HCT116 (cell line): ENCODE measurements at regions not wholly inside any gene's neighbourhood (a gene's known extent, or its start where the extent isn't known, plus 50 kb on each side); places are given as distances from the start of the nearest gene placed in this dataset.

Source experiments
- ATAC-seq: fragments of 200-7000 bp; cut with Tn5 transposase; 2 replicates; pipeline ENCODE4 v1.9.1; 2020; ENCODE audit warnings: mild to moderate bottlenecking, moderate library complexity
- BruUV-seq: library from RNA; stranded (reverse); fragments of 400-500 nt; replicated peaks from 2 replicates; lab custom pipeline; 2021; lab: Mats Ljungman, UMichigan
- CTCF ChIA-PET: fragments of 300-600 bp; sonication (Branson Sonifier 250); formaldehyde crosslinking; loops from one replicate; lab custom pipeline; 2021; ENCODE audit warnings: antibody characterized with exemption; lab: Charles Lee
- POLR2A ChIA-PET: fragments of 300-600, 350-600 bp; sonication (Branson Sonifier 250); formaldehyde crosslinking; loops from one replicate; lab custom pipeline; 2021; ENCODE audit warnings: antibody characterized with exemption; lab: Charles Lee
- RAD21 ChIA-PET, 2 experiments: fragments of 300-600 bp; sonication (Branson Sonifier 250); formaldehyde crosslinking; loops; one replicate each; lab custom pipeline; 2023; ENCODE audit warnings: low total read pairs in 2 of 2; ENCODE audit not compliant: uncharacterized antibody in 2 of 2, unreplicated experiment in 2 of 2, low non-redundant PET in 1 of 2; lab: Charles Lee
- DNase-seq: peaks from one replicate; pipeline ENCODE4 v3.0.0-alpha.2; 2010; ENCODE audit warnings: low read depth, low spot score
- H2AFZ ChIP-seq: fragments of 200-600 bp; shearing (Covaris generic), sonication (generic); 2 replicates; pipeline ENCODE4 v1.6.1; 2017; ENCODE audit warnings: low read depth, mixed run types, mixed read lengths, antibody characterized with exemption, low read length; ENCODE audit not compliant: poor library complexity, severe bottlenecking
- H3K27ac ChIP-seq: 2 replicates; pipeline ENCODE4 v1.5.1; 2012; ENCODE audit warnings: low read depth, low read length
- H3K27me3 ChIP-seq: fragments of 200-600 bp; sonication (generic); 2 replicates; pipeline ENCODE4 v1.6.1; 2016; ENCODE audit warnings: mixed run types, low read length, mixed read lengths; ENCODE audit not compliant: insufficient read depth
- H3K36me3 ChIP-seq, 2 experiments: fragments of 200-500 bp in 1 of 2; fragments of 200-600 bp in 1 of 2; sonication (Bioruptor generic) in 1 of 2; sonication (generic) in 1 of 2; 2 replicates each; pipeline versions ENCODE4 v1.5.1 to v1.6.1; 2014 to 2016; ENCODE audit warnings: low read length in 2 of 2, inconsistent platforms in 1 of 2, mixed read lengths in 1 of 2, mixed run types in 1 of 2; ENCODE audit not compliant: insufficient read depth in 2 of 2, control insufficient read depth in 1 of 2
- H3K4me1 ChIP-seq, 2 experiments: fragments of 200-600 bp in 1 of 2; sonication (generic) in 1 of 2; 2 replicates each; pipeline versions ENCODE4 v1.5.1 to v1.6.1; 2012 to 2017; ENCODE audit warnings: low read length in 2 of 2, inconsistent platforms in 1 of 2, mild to moderate bottlenecking in 1 of 2, mixed read lengths in 1 of 2, mixed run types in 1 of 2, moderate library complexity in 1 of 2; ENCODE audit not compliant: insufficient read depth in 2 of 2, control insufficient read depth in 1 of 2
- H3K4me2 ChIP-seq: fragments of 200-600 bp; sonication (generic); 2 replicates; pipeline ENCODE4 v1.6.1; 2017; ENCODE audit warnings: mixed run types, low read length, mixed read lengths
- H3K4me3 ChIP-seq, 2 experiments: fragments of 200-600 bp in 1 of 2; sonication (generic) in 1 of 2; replicated peaks in 1 of 2; 2 replicates each; pipeline ENCODE4 v1.5.1; 2011 to 2016; ENCODE audit warnings: low read length in 2 of 2, control low read depth in 1 of 2, low read depth in 1 of 2, mild to moderate bottlenecking in 1 of 2, mixed read lengths in 1 of 2, mixed run types in 1 of 2
- H3K79me2 ChIP-seq: fragments of 200-600 bp; sonication (generic); 2 replicates; pipeline ENCODE4 v1.6.1; 2017; ENCODE audit warnings: mild to moderate bottlenecking, mixed run types, low read length, moderate library complexity, mixed read lengths; ENCODE audit not compliant: insufficient read depth
- H3K9ac ChIP-seq: fragments of 200-600 bp; sonication (generic); 2 replicates; pipeline ENCODE4 v1.6.1; 2016; ENCODE audit warnings: low read length, mixed read lengths
- H3K9me2 ChIP-seq: fragments of 200-600 bp; sonication (generic), shearing (Covaris generic); 2 replicates; pipeline ENCODE4 v1.6.1; 2017; ENCODE audit warnings: mixed run types, mild to moderate bottlenecking, moderate library complexity; ENCODE audit not compliant: insufficient read depth
- H3K9me3 ChIP-seq, 2 experiments: fragments of 200-500 bp in 1 of 2; fragments of 200-600 bp in 1 of 2; sonication (Bioruptor generic) in 1 of 2; sonication (generic) in 1 of 2; 2 replicates each; pipeline ENCODE4 v1.6.1; 2014 to 2017; ENCODE audit warnings: low read length in 2 of 2, mixed read lengths in 2 of 2, inconsistent platforms in 1 of 2, low read depth in 1 of 2, mild to moderate bottlenecking in 1 of 2, mixed run types in 1 of 2, moderate library complexity in 1 of 2; ENCODE audit not compliant: control insufficient read depth in 1 of 2, insufficient read depth in 1 of 2
- H4K20me1 ChIP-seq: fragments of 200-600 bp; sonication (generic), shearing (Covaris generic); 2 replicates; pipeline ENCODE4 v1.6.1; 2017; ENCODE audit warnings: mixed run types, mild to moderate bottlenecking, moderate library complexity; ENCODE audit not compliant: insufficient read depth
- CBX3 ChIP-seq: IDR thresholded peaks from 2 replicates; pipeline ENCODE4 v1.6.1; 2012; ENCODE audit warnings: low read depth
- CEBPB ChIP-seq: IDR thresholded peaks from 2 replicates; pipeline ENCODE4 v1.6.1; 2012; ENCODE audit warnings: low read depth
- EZH2 ChIP-seq: fragments of 200-600 bp; sonication (generic); IDR thresholded peaks from 2 replicates; pipeline ENCODE4 v1.6.1; 2017; ENCODE audit warnings: antibody characterized with exemption, mixed run types
- EZH2phosphoT487 ChIP-seq: fragments of 200-600 bp; IDR thresholded peaks from 2 replicates; pipeline ENCODE4 v1.6.1; 2018; ENCODE audit warnings: antibody characterized with exemption, borderline replicate concordance
- JUND ChIP-seq: IDR thresholded peaks from 2 replicates; pipeline ENCODE4 v1.6.1; 2012
- POLR2A ChIP-seq: IDR thresholded peaks from 2 replicates; pipeline ENCODE4 v1.7.0; 2011; ENCODE audit warnings: borderline replicate concordance; ENCODE audit not compliant: insufficient read depth, insufficient read length; ENCODE audit errors: extremely low read depth
- REST ChIP-seq: IDR thresholded peaks from 2 replicates; pipeline ENCODE4 v1.6.1; 2012; ENCODE audit warnings: low read depth
- SIN3A ChIP-seq: IDR thresholded peaks from 2 replicates; pipeline ENCODE4 v1.6.1; 2012; ENCODE audit warnings: low read depth
- SP1 ChIP-seq: IDR thresholded peaks from 2 replicates; pipeline ENCODE4 v1.6.1; 2012; ENCODE audit warnings: low read depth
- YY1 ChIP-seq: IDR thresholded peaks from 2 replicates; pipeline ENCODE4 v1.6.1; 2011; ENCODE audit warnings: low read length, low read depth, moderate library complexity, mild to moderate bottlenecking; ENCODE audit not compliant: insufficient replicate concordance; ENCODE audit errors: extremely low read depth
- ZNF274 ChIP-seq: fragments of 200-500 bp; sonication (Bioruptor generic); IDR thresholded peaks from 2 replicates; pipeline ENCODE4 v1.6.1; 2014; ENCODE audit warnings: mild to moderate bottlenecking, low read depth, low read length, inconsistent platforms
- intact Hi-C: fragments of 100-400 bp; cut with micrococcal nuclease; formaldehyde crosslinking; loops from 2 replicates; pipeline ENCODE4 v1.10.0; 2022
- TF ChIP-seq, protein P1 (sequence below): IDR thresholded peaks from 2 replicates; pipeline ENCODE4 v1.6.1; 2012
- TF ChIP-seq, protein P2 (sequence below): IDR thresholded peaks from 2 replicates; pipeline ENCODE4 v1.6.1; 2012
- TF ChIP-seq, protein P3 (sequence below), 3 experiments: fragments of 200-600 bp in 1 of 3; sonication (generic) in 1 of 3; IDR thresholded peaks in 2 of 3; conservative IDR thresholded peaks in 1 of 3; 2 replicates each; pipeline ENCODE4 v1.5.1; 2012 to 2017; ENCODE audit warnings: low read depth in 2 of 3, low read length in 2 of 3, antibody characterized with exemption in 1 of 3, borderline replicate concordance in 1 of 3, control low read depth in 1 of 3, mild to moderate bottlenecking in 1 of 3, mixed read lengths in 1 of 3, mixed run types in 1 of 3, moderate library complexity in 1 of 3; ENCODE audit not compliant: insufficient read depth in 1 of 3

DNA sequence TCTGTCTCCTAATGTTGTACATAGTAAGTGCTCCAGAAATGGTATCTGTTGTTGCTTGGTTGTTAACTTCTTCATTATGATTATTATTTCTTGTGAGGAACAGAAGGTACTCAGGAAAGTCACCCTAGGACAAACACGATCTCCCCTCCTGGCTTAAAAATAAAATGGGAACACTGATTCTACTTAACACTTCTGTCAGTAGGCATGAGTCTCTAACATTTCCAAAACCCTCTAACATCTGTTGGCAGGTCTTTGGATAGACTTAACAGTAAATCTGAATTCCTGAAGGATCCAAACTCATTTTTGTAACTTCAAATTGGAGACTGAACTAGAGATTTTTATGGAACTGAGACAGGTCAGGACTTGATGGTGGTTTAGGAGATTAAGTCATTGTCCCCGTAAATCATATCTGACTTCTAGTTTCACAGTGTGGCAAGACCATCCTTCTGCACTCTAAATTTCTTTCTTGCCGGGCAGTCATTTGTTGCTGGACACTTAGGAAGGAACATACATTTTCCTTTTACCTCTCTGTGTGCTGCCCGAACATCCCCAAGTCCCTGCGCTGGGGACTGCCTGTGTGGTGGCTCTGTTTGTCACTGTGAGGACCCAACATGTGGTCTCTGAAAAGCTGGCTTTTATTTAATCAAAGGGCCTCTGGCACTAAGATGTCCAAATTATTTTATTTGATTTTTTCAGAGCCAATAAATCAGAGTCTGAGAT, 149.9 kb downstream of the NPIPB5 start (continued):
- no peak for TF ChIP-seq REST
- TF ChIP-seq, protein P1, sequence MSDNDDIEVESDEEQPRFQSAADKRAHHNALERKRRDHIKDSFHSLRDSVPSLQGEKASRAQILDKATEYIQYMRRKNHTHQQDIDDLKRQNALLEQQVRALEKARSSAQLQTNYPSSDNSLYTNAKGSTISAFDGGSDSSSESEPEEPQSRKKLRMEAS, result no peak
- no peak for TF ChIP-seq ZNF274
- TF ChIP-seq, protein P2, sequence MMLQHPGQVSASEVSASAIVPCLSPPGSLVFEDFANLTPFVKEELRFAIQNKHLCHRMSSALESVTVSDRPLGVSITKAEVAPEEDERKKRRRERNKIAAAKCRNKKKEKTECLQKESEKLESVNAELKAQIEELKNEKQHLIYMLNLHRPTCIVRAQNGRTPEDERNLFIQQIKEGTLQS, result no peak

- no TSS peak for BruUV-seq
- ChIA-PET POLR2A (no interaction called here), CTCF (no interaction called here), RAD21 (no interaction called here)
- DNase-seq (no peak), ATAC-seq (no peak)
- H3K27me3 ChIP-seq, result peaks cover 54% of the 10 kb centered on the region
- H3K36me3 ChIP-seq, result no peaks in the 10 kb centered on the region
- H3K9me2 ChIP-seq, result no peaks in the 10 kb centered on the region
- no peaks in the 10 kb centered on the region for H3K79me2 ChIP-seq
- intact Hi-C loops, result no loop called here
- no peaks in the 10 kb centered on the region for H4K20me1 ChIP-seq
- H3K4me3 ChIP-seq, result no peak overlapping the region
- H3K9me3 ChIP-seq, result no peaks in the 10 kb centered on the region
- TF ChIP-seq POLR2A (no peak), CEBPB (no peak), CBX3 (no peak), SIN3A (no peak), JUND (no peak), YY1 (no peak), REST (no peak), SP1 (no peak), EZH2phosphoT487 (no peak), EZH2 (no peak)
- TF ChIP-seq, protein P3, sequence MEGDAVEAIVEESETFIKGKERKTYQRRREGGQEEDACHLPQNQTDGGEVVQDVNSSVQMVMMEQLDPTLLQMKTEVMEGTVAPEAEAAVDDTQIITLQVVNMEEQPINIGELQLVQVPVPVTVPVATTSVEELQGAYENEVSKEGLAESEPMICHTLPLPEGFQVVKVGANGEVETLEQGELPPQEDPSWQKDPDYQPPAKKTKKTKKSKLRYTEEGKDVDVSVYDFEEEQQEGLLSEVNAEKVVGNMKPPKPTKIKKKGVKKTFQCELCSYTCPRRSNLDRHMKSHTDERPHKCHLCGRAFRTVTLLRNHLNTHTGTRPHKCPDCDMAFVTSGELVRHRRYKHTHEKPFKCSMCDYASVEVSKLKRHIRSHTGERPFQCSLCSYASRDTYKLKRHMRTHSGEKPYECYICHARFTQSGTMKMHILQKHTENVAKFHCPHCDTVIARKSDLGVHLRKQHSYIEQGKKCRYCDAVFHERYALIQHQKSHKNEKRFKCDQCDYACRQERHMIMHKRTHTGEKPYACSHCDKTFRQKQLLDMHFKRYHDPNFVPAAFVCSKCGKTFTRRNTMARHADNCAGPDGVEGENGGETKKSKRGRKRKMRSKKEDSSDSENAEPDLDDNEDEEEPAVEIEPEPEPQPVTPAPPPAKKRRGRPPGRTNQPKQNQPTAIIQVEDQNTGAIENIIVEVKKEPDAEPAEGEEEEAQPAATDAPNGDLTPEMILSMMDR (IDR thresholded peaks at IDR 0.05 in 2 of 3, conservative IDR thresholded peaks at IDR 0.05 in 1 of 3; ENCODE audit: borderline replicate concordance in 1 of 3, insufficient read depth in 1 of 3, low read depth in 2 of 3, low read length in 2 of 3), result no peak
- H3K27ac ChIP-seq, result no peak overlapping the region
- H3K4me1 ChIP-seq, result no peaks in the 10 kb centered on the region
- no peak overlapping the region for H3K4me2 ChIP-seq
- no peak overlapping the region for H2AFZ ChIP-seq
- no peak overlapping the region for H3K9ac ChIP-seq
These were observed 150.5 kb downstream of the NPIPB5 start for GRCh38 chr16:22661161-22661647.
